H7 (cell line): ENCODE measurements at regions not wholly inside any gene's neighbourhood (a gene's known extent, or its start where the extent isn't known, plus 50 kb on each side); places are given as distances from the start of the nearest gene placed in this dataset.

Source experiments
- DNase-seq: peaks from one replicate; pipeline ENCODE4 v3.0.0; 2012
- H3K27me3 ChIP-seq: 2 replicates; pipeline ENCODE4 v1.6.0; 2011; ENCODE audit warnings: mild to moderate bottlenecking, low read length; ENCODE audit not compliant: control insufficient read depth, insufficient read depth
- H3K36me3 ChIP-seq: replicated peaks from 2 replicates; pipeline ENCODE4 v1.5.1; 2011; ENCODE audit warnings: low read length; ENCODE audit not compliant: control insufficient read depth, insufficient read depth
- H3K4me3 ChIP-seq: 2 replicates; pipeline ENCODE4 v1.5.1; 2011; ENCODE audit warnings: low read depth, mild to moderate bottlenecking, control low read depth, low read length, moderate library complexity; ENCODE audit not compliant: insufficient read depth

- Histone ChIP-seq H3K4me3 (no peak overlapping the region), H3K27me3 (peaks cover 6% of the 10 kb centered on the region; the same call in 1 of the 2 replicates), H3K36me3 (no peaks in the 10 kb centered on the region)
- peak; percentile 20 for DNase-seq
These were observed 212.9 kb upstream of the FOXF1 start for GRCh38 chr16:86297391-86297790.

- Histone ChIP-seq H3K27me3 (peaks cover 5% of the 10 kb centered on the region; the same call in 1 of the 2 replicates), H3K4me3 (no peak overlapping the region), H3K36me3 (no peaks in the 10 kb centered on the region)
- peak; percentile 20 for DNase-seq
These were observed 212.2 kb upstream of the FOXF1 start for GRCh38 chr16:86297866-86298757.

GRCh38 chr16:86298758-86299134, 211.6 kb upstream of the FOXF1 start:
- Histone ChIP-seq H3K36me3 (no peaks in the 10 kb centered on the region), H3K4me3 (no peak overlapping the region), H3K27me3 (peaks cover 5% of the 10 kb centered on the region; the same call in 1 of the 2 replicates)
- no peak for DNase-seq

GRCh38 chr16:86299882-86300610, 210.3 kb upstream of the FOXF1 start:
- peaks cover 5% of the 10 kb centered on the region; the same call in 1 of the 2 replicates for H3K27me3 ChIP-seq
- no peak overlapping the region for H3K4me3 ChIP-seq
- no peaks in the 10 kb centered on the region for H3K36me3 ChIP-seq
- no peak for DNase-seq

- Histone ChIP-seq H3K36me3 (no peaks in the 10 kb centered on the region), H3K4me3 (0 out of 2 replicates have a peak overlapping the region, but pooled peaks have one; percentile 7), H3K27me3 (peaks cover 5% of the 10 kb centered on the region; the same call in 1 of the 2 replicates)
- peak; percentile 52 for DNase-seq
These were observed 209.4 kb upstream of the FOXF1 start for GRCh38 chr16:86300746-86301481.

GRCh38 chr16:86302421-86303109, 207.8 kb upstream of the FOXF1 start:
- peaks cover 3% of the 10 kb centered on the region; the same call in 1 of the 2 replicates for H3K27me3 ChIP-seq
- no peaks in the 10 kb centered on the region for H3K36me3 ChIP-seq
- DNase-seq, result no peak
- H3K4me3 ChIP-seq, result no peak overlapping the region

- no peaks in the 10 kb centered on the region for H3K36me3 ChIP-seq
- no peak overlapping the region for H3K4me3 ChIP-seq
- peak; percentile 62 for DNase-seq
- no peaks in the 10 kb centered on the region for H3K27me3 ChIP-seq
These were observed 206.3 kb upstream of the FOXF1 start for GRCh38 chr16:86303787-86304678.

GRCh38 chr16:86304868-86305267, 205.5 kb upstream of the FOXF1 start:
- no peaks in the 10 kb centered on the region for H3K36me3 ChIP-seq
- no peaks in the 10 kb centered on the region for H3K27me3 ChIP-seq
- no peak overlapping the region for H3K4me3 ChIP-seq
- DNase-seq, result no peak

GRCh38 chr16:86305440-86305839, 204.9 kb upstream of the FOXF1 start:
- DNase-seq, result no peak
- H3K36me3 ChIP-seq, result no peaks in the 10 kb centered on the region
- no peak overlapping the region for H3K4me3 ChIP-seq
- no peaks in the 10 kb centered on the region for H3K27me3 ChIP-seq

- H3K36me3 ChIP-seq, result no peaks in the 10 kb centered on the region
- no peak overlapping the region for H3K4me3 ChIP-seq
- H3K27me3 ChIP-seq, result no peaks in the 10 kb centered on the region
- DNase-seq, result no peak
These were observed 204.2 kb upstream of the FOXF1 start for GRCh38 chr16:86306011-86306644.

GRCh38 chr16:86306811-86307513, 203.4 kb upstream of the FOXF1 start:
- H3K4me3 ChIP-seq, result no peak overlapping the region
- no peak for DNase-seq
- H3K27me3 ChIP-seq, result no peaks in the 10 kb centered on the region
- no peaks in the 10 kb centered on the region for H3K36me3 ChIP-seq

- Histone ChIP-seq H3K36me3 (no peaks in the 10 kb centered on the region), H3K27me3 (no peaks in the 10 kb centered on the region), H3K4me3 (no peak overlapping the region)
- no peak for DNase-seq
These were observed 202.8 kb upstream of the FOXF1 start for GRCh38 chr16:86307514-86307903.
